RPMI8226 (cell line): ENCODE measurements at regions not wholly inside any gene's neighbourhood (a gene's known extent, or its start where the extent isn't known, plus 50 kb on each side); places are given as distances from the start of the nearest gene placed in this dataset.
"Not testable (repeated sequence)": the region's sequence is repeated elsewhere in the genome, so short reads cannot be mapped to it uniquely, and the experiment has no call there.

ENCODE experiments used
- DNase-seq: peaks from one replicate; pipeline ENCODE4 v3.0.0-alpha.2; 2015

DNA sequence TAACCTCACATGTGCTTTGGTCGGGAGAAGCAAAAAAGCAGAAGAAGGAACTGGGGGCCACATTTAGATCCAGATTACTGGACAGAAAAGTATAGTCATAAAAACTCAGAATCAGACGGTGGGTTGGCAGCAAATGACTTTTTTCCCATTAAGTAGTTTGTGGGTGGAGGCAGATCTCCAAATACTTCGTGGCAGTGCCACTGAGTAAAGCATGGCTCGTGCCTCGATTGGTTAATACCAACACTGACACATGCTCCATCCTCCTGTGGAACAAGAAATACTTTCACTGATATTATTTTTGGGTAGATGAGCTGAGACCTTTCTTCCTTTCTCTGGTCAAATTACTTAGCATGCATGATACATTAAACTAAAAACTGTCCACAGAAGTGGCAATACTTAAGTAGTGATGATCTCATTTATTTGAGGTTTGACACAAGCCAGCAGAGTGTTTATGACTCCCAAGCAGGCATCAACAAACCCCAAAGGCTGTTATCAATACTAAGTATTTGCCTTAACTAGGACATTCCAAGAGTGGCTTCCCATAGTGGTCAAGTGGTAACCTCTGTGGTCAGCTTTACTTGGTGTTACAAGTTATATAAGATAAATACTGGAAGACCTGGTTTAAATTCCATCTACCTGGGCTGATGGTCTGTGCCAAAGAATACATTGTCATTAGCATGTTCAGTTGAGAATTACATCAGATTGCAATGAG lies 500.0 kb upstream of the RUNX1 start:
- no peak for DNase-seq

DNA sequence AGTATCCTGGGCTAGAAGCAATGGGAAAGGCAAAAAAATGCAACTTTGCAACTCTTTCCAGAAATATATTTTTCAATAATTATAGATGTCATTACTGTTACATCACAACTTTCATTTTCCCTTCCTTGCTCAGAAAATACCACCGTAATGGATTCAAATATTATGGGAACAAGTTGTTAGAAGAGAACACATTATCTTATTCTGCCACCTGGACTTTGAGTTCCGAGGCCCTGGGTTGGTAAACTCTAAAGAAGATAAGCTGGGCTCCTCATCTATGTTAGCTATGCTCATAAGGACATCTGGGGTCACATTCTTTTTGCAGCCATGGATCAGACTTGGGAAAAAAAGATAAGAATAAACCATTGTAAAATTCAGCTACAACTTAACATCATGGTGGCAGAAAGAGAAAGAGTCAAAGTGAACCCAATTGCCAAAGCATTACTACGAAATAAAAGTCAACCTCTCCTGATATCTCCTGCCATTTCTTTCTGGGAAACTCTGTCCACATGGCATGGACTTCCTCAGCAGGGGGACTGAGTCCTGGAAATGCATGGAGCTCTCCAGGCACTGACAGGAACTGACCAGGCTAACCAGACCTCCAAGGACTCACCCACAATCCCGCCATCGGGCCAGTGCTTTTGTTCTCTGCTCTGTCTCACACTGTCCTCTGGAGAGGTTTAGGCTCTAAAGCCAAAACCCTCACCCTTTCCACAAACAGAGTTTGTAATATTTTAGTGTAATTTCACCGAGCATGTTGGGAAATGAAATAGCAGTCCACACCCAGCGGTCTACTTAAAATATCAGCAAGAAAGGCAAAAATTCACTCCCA lies 499.1 kb upstream of the RUNX1 start:
- no peak for DNase-seq

DNA sequence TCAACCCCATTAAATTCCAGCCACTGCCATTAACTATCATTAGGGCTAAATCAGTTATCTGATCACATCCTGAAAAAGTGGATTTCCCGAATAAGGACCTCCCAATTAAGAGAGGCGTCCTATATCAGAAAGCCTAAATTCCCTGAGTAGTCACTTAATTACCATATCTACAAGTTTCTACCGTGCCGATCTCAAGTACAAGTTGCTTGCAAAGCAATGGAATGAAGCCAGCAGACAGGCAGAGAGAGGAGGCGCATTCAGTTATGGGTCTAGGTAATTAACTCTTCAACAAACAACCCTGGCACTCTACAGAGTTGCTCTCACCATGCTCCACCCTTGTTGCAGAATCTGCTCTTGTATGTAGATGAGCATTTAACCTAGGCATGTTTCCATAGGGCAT lies 494.6 kb upstream of the RUNX1 start:
- peak; percentile 62 for DNase-seq

DNA sequence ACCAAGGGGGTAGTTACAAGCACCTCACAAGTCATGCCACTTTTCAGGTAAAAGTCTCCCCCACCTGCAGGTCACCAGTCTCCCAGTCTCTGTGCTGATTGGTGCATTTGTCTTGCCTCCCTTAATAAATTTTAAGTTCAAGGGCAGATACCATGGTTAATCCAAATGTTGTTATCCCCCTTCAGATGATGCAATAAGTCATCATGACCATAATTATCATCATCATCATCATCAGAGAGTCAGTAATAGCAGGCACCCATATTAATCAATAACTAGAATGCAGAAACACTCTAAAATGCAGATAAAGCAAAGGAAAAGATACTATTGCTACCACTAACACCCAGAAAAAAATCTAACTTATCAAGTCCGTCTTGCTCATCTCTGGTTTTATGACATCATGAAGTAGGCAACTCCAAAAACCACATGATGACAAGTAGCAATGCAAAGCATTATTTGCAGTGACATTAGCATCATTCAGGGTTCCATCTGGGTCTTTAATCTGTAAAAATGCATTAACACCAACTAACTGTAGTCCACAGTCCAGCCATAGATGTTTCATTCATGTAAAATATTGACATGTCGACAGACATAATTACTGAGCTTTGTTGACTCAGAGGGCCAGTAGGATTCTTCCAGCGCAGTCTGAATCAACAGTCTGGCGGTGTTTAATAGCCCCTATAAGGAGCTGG lies 492.0 kb upstream of the RUNX1 start:
- no peak for DNase-seq

DNA sequence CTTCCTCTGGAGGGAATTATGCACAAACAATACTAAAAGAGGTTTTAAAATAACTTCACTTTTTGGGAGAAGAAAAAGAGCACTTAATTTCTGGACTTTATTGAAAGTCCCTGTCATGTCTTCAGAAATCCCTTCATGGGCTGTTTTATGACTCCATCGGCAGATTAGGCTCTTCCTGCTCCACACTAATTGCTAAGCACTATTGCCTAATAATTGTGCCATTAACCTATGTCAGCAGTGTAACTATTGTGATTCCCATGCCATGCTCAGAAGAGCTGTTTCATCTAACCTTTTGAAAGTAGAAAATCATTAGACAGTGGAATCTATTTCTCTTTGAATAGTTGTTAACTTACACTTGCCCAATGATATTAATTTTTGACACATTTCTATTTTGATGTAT lies 489.3 kb upstream of the RUNX1 start:
- no peak for DNase-seq

DNA sequence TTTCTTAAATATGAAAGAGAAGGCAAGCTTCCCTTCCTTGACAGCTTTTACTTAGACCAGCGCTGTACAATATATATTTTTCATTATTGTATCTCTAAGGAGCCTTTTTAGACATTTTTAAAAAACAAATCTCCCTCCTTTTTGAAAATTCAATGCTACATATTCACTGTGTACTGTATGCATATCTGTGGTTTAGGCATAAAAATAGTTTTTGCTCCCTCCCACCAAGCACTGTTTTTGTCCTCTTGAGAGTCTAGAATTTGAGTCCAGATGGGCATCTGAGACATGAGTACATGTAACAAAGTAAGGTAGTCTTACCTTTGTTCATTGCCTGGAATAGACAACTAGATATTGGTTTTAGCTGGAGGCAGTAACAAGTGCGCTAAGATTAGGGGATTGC lies 488.5 kb upstream of the RUNX1 start:
- DNase-seq = no peak

DNA sequence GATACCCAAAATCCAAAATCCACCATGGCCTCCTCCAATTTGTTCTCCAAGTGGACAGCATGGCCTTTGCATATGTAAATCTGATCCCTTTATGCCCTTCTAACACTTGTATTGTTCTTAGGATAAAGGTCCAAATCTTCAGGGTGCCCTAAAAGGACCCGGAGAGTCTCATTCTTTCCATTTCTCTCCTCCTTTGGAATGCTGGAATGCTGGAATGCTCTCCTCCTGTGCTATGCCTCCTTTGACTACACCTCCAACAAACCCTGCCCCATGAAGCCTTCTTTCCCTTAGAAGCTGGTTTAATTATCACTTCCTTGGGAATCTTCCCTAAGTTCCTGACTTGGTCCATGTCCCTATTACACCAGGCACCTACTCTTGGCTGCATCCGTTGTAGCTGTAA lies 484.8 kb upstream of the RUNX1 start:
- DNase-seq = no peak

DNA sequence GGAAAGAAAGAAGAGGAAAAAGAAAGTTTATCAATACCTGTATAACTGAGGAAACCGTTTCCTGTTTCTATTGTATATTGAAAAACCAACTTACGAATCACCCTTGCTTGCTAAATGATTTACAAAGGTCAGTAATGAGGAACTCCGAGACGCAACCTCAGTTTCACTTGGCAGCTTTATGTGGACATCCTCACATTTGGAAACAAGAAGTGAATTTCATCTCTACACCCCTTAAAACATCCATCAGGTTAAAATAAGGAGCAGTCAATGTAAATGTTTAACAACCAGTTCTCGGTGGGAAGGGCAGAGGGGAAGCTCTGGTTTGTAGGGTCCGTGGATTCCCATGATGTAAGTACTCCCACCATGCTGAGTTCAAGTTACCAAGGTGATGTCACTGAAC lies 481.7 kb upstream of the RUNX1 start:
- no peak for DNase-seq

DNA sequence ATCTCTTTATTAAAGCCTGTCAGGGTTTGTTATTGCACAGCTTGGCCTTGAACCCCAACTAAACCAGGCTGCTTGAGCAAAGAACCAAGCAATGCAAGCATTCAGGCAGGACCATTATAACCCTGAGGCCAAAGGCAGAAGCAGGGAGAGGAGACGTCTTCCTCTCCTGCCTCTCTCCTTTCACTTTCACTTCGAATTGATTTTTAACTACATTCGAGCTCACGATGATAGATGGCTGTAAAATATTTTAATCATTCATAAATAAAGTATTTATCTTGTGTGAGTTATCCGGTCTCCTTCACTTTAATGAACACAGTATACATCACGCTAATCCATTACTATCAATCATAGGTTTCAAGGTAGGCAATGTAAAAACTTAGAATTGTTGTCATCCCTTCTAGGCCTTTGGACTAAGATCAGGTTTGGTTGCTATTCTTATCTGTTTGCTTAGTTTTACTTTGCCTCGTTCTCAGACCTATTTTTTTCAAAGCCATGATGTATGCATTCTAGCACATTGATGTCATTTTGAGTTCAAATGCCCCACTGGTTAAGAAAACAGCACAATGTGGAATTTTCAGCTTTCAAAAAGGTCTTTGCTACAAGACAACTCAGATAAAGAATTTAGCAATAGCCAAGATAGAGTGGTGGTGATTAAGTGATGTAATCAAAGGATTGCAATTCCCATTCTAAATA lies 480.2 kb upstream of the RUNX1 start:
- DNase-seq = peak; percentile 43

DNA sequence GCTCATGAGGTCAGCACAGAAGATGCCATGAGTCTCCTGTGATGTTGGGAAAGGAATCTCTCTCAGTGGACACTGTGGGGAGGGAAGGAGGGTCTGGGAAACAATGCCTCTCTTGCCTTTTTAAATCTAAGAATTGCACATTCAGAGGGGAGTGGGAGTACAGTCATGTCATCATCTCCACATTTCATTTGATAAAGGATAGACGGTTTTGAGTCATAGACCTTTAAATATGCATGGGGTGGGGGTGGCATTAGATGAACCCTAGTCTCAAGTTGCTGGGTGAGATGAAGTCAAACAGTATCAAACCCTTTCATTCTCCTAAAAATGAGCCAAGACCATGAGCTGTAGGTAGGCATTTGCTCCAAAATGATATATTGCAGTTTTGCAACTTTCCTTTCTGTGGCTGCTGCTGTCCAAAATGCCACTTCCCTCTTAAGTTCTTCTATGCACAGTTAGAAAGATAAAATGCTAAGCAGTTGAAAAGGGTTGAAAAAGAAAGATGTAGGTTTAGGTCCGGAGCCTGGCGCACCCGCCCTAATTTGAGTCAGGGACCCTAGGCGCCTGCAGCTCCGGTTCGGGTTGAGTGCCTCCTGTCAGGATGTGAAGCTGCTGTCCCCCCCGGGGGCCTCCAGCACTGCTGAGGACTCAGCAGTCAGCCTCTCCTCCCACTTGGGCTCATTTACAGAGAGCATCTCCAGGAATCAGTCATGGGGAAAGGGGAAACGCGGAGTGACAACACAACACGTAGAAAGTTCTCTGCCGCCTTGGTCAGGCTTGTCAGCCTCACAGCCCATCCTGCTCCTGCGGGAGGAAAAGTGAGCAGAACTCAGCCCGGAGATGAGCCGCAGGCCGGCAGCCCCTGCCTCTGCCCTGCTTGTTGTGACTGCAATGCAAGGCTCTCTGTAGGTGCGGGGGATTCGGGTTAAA lies 479.3 kb upstream of the RUNX1 start:
- no peak for DNase-seq

DNA sequence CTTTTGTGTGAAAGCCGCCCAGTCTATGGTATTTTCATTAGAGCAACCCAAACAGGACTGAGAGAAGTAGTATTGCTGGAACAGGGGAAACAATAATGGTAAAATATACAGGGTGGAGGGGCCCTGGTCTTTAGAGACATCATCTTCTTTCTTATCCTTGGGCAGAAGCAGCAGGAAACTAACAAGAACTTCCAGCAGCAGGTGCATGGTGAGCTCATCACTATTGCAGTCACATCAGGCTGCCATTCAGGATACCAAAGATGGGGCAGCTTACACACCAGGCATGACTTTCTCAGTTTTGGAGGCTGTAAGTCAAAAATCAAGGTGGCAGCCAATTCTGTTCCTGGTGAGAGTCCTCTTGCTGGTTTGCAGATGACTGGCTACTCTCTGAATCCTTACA lies 478.3 kb upstream of the RUNX1 start:
- no peak for DNase-seq

DNA sequence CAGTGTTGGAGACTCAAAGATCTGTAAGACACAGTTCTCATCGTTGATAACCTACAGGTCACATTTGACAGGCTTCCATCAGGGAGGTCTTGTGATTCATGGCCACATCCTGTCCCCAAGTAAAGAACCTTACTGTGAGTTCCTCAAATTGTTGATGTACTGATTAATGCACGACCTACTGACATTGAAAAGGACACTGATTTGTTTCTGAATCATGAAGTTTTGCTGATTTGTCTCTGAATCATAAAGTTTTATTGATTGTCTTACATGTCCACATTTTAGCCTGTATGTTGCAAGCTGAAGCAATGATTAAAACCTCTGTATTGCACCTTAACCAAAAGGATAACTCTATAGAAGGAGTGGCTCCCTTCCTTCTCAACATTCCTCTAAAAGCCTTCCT lies 476.3 kb upstream of the RUNX1 start:
- no peak for DNase-seq

DNA sequence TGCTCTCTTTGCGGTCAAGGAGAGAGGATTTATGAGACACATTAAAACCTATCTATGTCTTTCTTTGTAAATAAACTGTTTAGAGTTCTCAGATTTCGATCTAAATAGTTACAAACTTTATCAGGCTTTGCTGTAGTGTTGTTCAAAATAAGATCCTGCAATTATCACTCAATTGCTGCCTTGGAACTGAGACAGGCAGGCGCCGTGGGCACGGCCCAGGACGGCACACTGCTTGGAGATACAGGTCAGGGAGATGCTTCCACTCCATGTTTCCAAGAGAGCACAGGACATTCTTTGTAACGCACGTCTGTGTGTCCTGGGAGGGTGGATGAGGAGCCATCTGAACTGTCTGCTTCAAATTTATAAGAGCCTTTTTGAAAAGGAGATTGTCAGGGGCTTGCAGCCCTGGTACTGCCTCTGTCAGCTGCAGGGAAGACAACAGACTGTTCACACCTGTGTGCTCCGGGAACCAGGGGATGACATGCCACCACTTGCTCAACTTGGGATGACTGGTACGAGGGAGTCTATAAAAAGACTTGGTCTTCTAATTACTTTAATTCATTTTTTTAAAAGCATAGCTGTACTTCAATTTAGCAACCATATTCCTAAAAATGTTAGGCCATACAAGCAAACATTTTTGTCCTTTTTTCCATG lies 472.9 kb upstream of the RUNX1 start:
- DNase-seq = no peak

DNA sequence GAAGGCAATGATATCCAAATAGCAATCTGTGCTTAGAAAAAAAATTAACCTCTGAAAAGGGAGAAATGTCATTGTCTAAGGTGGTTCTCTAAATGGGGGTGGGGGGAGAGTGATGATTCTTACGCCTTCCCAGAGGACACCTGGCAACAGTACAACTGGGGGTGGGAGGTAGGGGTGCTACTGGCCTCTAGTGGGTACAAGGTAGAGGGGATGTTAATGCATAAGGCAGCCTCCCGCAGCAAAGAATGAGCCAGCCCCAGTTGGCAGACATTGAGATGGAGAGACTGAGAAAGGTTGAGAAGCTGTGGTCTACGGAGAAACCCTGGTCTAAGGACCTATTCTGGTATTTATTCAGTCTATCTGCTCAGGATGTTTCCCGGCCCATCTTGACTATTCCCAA lies 472.2 kb upstream of the RUNX1 start:
- no peak for DNase-seq

DNA sequence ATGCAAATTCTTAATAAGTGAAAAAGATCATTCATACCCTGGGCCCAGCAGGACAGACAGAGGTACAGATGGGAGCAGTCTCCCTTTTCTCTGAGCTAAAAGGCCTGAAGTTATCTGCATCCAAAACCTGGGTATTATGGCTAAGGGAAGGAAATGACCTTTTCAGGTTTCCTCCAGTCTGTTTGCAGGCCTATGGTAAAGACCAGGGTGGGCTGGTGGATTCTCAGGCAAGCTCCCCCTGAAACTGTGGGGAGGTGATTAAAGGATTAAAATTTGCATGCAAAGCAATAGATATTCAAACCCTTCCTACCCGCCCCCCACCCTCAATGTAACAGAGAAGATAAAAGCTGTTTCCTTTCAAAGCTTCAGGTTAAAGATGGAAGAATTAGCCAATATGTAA lies 471.8 kb upstream of the RUNX1 start:
- no peak for DNase-seq

DNA sequence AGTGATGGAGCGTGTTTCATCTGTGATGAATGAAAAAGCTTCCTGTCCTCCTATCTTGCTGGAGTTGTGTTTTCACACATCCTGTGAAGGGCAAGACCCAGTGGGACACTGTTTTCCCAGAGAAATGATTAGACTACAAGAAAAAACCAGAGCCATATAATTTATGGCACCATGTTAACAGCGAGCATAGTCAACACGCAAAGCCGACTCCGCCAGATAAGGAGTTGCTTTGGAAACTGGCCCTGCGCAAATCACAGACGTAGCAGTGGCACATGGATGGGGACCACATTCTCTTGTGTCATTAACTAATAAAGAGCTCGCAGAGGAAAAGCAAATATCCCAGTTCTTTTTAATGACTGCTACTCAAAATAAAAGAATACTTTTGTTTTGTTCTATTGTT lies 471.2 kb upstream of the RUNX1 start:
- no peak for DNase-seq

DNA sequence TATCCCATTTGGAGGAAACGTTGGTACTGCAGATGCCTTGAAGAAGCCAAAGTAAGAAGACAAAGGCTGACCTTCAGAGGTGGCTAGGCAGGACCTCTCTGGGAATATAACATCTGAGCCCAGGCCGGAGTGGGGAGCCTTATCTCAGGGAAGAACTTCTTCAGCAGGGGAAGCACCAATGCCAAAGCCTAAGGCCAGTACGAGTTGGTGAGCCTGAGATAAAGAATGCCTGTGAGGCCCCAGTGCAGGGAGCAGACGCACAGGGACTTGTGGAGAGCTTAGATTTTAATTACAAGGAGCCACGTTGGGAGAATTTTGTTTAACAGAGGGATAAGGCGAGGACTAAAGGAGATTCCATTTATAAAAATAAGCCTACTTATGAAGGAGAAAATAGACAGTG lies 468.8 kb upstream of the RUNX1 start:
- DNase-seq = no peak

DNA sequence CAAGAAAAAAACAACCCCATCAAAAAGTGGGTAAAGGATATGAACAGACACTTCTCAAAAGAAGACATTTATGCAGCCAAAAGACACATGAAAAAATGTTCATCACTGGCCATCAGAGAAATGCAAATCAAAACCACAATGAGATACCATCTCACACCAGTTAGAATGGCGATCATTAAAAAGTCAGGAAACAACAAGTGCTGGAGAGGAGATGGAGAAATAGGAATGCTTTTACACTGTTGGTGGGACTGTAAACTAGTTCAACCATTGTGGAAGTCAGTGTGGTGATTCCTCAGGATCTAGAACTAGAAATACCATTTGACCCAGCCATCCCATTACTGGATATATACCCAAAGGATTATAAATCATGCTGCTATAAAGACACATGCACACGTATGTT lies 467.2 kb upstream of the RUNX1 start:
- DNase-seq = not testable (repeated sequence)

DNA sequence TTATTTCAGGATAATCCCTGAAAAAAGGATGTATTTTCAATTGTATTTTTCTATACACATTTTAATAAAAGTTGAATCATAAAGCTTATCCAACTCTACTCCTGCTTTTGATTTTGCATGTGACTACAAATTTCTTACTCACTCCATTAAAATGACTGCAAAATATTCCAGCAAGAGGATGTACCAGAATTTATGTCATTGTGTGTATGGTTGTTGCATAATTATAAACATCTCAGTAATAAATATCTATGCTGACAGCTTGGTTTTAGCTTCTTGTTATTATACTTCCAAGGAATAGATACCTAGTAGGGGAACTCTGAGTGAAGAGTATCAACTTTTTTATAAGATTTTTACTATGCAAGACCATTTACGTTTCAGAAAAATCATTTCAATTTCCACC lies 463.2 kb upstream of the RUNX1 start:
- DNase-seq = no peak

DNA sequence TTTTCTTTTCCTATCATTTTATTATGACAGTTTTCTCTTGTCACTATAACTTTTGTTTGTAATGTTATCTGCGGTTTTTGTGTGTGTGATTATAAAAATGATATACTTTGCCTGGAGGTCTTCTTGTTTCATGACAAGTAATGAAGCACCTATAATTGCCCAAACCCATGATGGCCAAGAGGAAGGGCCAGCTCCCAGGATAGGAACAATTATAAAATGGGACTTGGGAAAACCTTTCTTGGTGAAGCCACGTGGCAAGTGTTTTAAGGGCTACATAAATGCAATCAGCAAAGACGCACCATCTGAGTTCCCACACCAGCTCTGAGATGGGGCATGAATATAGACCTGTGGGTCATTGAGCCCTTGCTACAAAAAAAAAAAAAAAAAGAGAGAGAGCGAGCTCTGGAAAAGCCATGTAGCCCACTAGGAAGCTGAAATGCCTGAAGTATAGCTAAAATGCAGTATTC lies 462.6 kb upstream of the RUNX1 start:
- DNase-seq = no peak

DNA sequence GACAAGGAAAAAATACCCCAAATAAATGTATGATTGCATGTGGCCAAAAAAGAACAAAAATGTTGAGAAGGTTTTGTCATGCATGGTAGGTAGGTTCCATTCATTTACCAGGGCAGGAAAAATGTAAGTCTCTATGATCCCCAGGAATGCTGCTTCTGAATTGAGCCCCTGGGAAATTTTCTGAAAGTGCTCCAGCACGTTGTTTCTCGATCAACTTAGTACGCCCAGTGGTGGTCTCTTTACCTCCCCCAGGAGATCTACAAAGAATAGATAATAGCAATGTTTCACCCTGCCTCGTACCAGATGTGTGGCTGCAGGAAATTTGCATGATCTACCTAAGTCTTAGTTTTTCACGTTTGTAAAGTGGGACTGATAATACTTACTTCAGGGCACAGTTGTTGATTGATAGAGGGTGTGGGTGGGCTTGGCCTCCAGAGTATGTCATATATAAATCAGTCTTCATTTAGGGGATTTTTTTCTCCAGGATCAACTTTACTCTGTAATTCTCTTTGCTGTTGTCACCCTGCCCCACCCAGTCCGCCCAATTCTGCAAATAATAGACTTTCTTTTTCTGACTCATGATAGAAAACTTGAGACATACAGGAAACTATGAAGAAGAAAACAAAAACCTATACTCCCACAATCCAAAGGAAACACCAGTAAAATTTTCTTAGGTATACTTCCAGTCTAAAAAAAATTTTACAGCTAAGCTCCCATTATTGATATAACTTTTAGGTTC lies 462.0 kb upstream of the RUNX1 start:
- DNase-seq = no peak
